ENCODE measurements at regions not wholly inside any gene's neighbourhood (a gene's known extent, or its start where the extent isn't known, plus 50 kb on each side); places are given as distances from the start of the nearest gene placed in this dataset.
"Not testable (repeated sequence)": the region's sequence is repeated elsewhere in the genome, so short reads cannot be mapped to it uniquely, and the experiment has no call there.

GRCh38 chr1:867550-867949 is 56.2 kb upstream of the SAMD11 start:
- not testable (repeated sequence) for TF ChIP-seq CTCF (conservative IDR thresholded peaks at IDR 0.05; ENCODE audit: low read length); EZH2phosphoT487 (IDR thresholded peaks at IDR 0.05; ENCODE audit: borderline replicate concordance)

Data from Loucy (cell line).